GM12892 (cell line): ENCODE measurements at regions not wholly inside any gene's neighbourhood (a gene's known extent, or its start where the extent isn't known, plus 50 kb on each side); places are given as distances from the start of the nearest gene placed in this dataset.

Experiments
- POLR2A ChIP-seq: IDR thresholded peaks from 2 replicates; pipeline ENCODE4 v1.6.1; 2011; ENCODE audit warnings: low read depth, low read length, control low read depth
- POLR2AphosphoS5 ChIP-seq: IDR thresholded peaks from 2 replicates; pipeline ENCODE4 v1.6.1; 2011; ENCODE audit warnings: low read depth, low read length, control low read depth
- TAF1 ChIP-seq: IDR thresholded peaks from 2 replicates; pipeline ENCODE4 v1.6.1; 2011; ENCODE audit warnings: low read depth, mild to moderate bottlenecking, control low read depth, low read length, borderline replicate concordance

DNA sequence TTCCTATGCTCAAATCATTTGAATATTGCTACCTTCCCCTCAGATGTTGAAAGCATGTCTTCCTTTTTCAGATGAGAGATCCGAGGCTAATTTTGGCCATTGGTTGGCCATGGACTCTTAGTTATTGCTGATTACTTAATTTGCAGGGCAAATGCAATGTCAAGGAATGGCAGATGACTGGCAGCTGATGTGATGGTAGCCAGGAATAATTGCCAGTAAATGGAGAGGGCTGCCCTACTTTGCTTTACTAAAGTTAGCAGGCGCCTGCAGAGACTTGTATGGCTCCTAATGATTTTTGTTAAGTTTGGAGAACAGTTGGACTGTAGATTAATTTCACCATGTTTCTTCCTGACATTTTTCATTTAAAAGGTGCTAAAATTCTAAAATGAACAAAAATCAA, 128.9 kb downstream of the XCL2 start:
- TF ChIP-seq POLR2AphosphoS5 = no peak
- TF ChIP-seq POLR2A = no peak
- TF ChIP-seq TAF1 = no peak
